Nephron progenitor cell (in vitro differentiated cells): ENCODE measurements at regions not wholly inside any gene's neighbourhood (a gene's known extent, or its start where the extent isn't known, plus 50 kb on each side); places are given as distances from the start of the nearest gene placed in this dataset.

Experiments used
- DNase-seq: peaks from one replicate; pipeline ENCODE4 v3.0.0; 2021
- H3K27ac Mint-ChIP-seq: 2 replicates; pipeline ENCODE4 v1.8.0; 2021; ENCODE audit warnings: mild to moderate bottlenecking, moderate library complexity, mixed read lengths
- H3K27me3 Mint-ChIP-seq: 2 replicates; pipeline ENCODE4 v1.8.0; 2021; ENCODE audit warnings: mild to moderate bottlenecking, low read depth, mixed read lengths; ENCODE audit not compliant: poor library complexity
- H3K36me3 Mint-ChIP-seq: 2 replicates; pipeline ENCODE4 v1.8.0; 2021; ENCODE audit warnings: low read depth, mixed read lengths
- H3K4me1 Mint-ChIP-seq: 2 replicates; pipeline ENCODE4 v1.8.0; 2021; ENCODE audit warnings: mixed read lengths
- H3K4me3 Mint-ChIP-seq: 2 replicates; pipeline ENCODE4 v1.8.0; 2021; ENCODE audit warnings: mild to moderate bottlenecking, moderate library complexity, mixed read lengths
- H3K9me3 Mint-ChIP-seq: 2 replicates; pipeline ENCODE4 v1.8.0; 2021; ENCODE audit warnings: mild to moderate bottlenecking, moderate library complexity, mixed read lengths
- TF ChIP-seq, protein P1 (sequence below): fragments of 200-600 bp; sonication (generic); IDR thresholded peaks from 2 replicates; pipeline ENCODE4 v1.5.0; 2021; ENCODE audit warnings: antibody characterized with exemption

DNA sequence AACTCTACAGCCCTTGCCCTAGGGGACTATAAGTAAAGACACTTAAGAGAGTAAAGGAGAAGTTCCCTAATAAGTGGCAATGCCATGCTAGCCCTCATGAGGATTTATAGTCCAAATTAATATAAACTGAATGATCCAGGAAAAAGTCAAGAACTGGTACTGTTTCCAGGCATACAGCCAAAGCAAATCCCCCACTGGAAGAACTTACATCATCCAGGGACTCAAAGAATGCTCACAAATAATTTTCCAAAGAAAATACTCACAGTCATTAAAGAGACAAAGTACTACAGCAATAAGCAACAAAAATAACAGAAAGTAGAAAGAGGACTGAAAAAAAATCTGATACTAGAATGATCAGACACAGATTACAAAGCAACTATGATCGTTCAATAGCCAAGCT is 79.7 kb upstream of the RAP1B start:
- H3K4me1 Mint-ChIP-seq, result no peaks in the 10 kb centered on the region
- no peak overlapping the region for H3K27ac Mint-ChIP-seq
- TF ChIP-seq, protein P1, sequence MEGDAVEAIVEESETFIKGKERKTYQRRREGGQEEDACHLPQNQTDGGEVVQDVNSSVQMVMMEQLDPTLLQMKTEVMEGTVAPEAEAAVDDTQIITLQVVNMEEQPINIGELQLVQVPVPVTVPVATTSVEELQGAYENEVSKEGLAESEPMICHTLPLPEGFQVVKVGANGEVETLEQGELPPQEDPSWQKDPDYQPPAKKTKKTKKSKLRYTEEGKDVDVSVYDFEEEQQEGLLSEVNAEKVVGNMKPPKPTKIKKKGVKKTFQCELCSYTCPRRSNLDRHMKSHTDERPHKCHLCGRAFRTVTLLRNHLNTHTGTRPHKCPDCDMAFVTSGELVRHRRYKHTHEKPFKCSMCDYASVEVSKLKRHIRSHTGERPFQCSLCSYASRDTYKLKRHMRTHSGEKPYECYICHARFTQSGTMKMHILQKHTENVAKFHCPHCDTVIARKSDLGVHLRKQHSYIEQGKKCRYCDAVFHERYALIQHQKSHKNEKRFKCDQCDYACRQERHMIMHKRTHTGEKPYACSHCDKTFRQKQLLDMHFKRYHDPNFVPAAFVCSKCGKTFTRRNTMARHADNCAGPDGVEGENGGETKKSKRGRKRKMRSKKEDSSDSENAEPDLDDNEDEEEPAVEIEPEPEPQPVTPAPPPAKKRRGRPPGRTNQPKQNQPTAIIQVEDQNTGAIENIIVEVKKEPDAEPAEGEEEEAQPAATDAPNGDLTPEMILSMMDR, result no peak
- peaks cover 7% of the 10 kb centered on the region for H3K27me3 Mint-ChIP-seq
- no peak overlapping the region for H3K4me3 Mint-ChIP-seq
- peaks cover 5% of the 10 kb centered on the region for H3K9me3 Mint-ChIP-seq
- H3K36me3 Mint-ChIP-seq, result no peaks in the 10 kb centered on the region
- no peak for DNase-seq

DNA sequence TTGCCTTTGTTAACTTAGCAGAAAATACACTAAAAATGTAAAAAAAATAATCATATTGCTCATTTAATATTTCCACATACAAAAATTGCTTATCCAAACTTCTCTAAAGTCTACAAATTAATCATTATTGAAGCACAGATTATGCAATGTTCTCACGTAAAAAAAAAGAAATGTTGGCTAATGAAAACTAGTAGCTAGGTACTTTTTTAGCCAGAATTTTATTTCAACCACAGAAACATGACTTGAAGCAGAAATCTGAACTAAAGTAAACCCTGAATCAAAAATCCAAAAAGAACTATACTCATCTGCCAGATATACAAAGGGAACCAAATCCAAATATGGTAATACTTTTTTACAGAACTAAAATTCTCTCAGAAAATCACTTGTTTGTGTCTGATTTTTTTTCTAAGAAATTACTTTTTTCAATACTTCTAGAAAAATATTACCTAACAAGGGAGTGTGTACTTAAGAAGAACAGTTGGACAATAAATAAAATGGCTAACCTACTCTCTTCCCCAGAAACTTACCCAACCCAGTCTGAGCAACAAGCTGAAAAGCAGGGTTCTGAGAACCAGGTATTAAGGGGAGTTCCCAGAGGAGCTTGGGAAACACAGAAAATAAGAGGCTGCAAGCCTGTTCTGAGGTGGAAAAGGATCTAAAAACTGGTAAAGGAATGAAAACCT is 78.4 kb upstream of the RAP1B start:
- Mint-ChIP-seq H3K9me3 (peaks cover 3% of the 10 kb centered on the region), H3K27me3 (peaks cover 7% of the 10 kb centered on the region), H3K4me1 (no peaks in the 10 kb centered on the region), H3K4me3 (no peak overlapping the region), H3K27ac (no peak overlapping the region), H3K36me3 (no peaks in the 10 kb centered on the region)
- no peak for DNase-seq
- TF ChIP-seq, protein P1, result no peak

DNA sequence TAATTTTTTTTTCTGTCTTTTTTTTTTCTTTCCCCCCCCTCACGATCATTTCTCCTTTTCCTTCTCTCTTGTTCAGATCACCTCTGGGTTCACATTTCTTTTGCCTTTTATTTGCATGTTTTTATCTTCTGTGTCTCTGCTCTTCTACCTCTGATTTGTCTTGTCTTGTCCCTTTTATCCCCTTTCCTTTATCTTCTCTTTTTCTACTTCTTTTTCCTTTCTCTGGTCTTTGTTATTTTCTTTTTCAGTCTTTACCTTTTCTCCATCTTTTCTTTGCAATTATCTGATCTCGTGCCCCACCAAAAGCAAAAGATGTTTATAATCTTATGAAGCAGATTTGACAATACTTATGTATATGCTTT is 77.8 kb upstream of the RAP1B start:
- DNase-seq, result no peak
- peaks cover 7% of the 10 kb centered on the region for H3K27me3 Mint-ChIP-seq
- H3K27ac Mint-ChIP-seq, result no peak overlapping the region
- no peaks in the 10 kb centered on the region for H3K36me3 Mint-ChIP-seq
- H3K4me1 Mint-ChIP-seq, result no peaks in the 10 kb centered on the region
- TF ChIP-seq, protein P1, result no peak
- H3K9me3 Mint-ChIP-seq, result no peaks in the 10 kb centered on the region
- H3K4me3 Mint-ChIP-seq, result no peak overlapping the region

DNA sequence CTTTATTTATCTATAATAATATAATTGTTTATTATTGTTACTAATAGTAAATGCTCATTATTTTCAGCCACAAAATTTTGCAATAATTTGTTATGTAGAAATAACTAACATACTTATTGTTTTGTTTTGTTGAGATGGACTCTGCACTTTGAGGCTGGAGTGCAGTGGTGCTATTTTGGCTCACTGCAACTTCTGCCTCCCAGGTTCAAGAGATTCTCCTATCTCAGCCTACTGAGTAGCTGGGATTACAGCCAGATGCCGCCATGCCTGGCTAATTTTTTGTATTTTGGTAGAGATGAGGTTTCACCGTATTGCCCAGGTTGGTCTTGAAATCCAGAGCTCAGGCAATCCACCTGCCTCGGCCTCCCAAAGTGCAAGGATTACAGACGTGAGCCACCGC is 76.6 kb upstream of the RAP1B start:
- Mint-ChIP-seq H3K4me3 (no peak overlapping the region), H3K27me3 (peaks cover 7% of the 10 kb centered on the region), H3K36me3 (no peaks in the 10 kb centered on the region), H3K9me3 (no peaks in the 10 kb centered on the region), H3K27ac (no peak overlapping the region), H3K4me1 (peaks cover 4% of the 10 kb centered on the region)
- TF ChIP-seq, protein P1, result no peak
- no peak for DNase-seq

DNA sequence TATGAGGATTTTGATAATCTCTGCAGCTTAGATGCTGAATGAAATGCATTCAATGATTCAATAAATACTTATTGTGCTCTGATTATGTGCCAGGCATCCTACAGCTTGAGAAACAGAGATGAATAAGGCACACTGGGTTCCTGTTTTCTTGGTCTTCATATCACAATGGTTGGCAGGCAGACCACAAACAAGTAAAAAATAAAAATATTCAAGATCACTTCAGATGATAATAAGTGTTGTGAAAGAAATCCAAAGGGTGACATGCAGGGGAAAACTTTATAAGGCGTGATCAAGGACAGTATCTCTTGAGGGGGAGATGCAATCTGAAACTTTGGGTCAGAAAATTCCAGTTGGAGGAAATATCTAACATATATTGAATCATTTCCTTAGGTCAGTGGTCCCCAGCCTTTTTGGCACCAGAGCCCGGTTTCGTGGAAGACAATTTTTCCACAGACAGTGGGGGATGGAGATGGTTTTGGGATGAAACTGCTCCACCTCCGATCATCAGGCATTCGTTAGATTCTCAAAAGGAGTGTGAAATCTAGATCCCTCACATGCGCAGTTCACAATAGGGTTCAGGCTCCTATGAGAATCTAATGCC is 73.7 kb upstream of the RAP1B start:
- H3K27me3 Mint-ChIP-seq, result peaks cover 3% of the 10 kb centered on the region
- H3K27ac Mint-ChIP-seq, result no peak overlapping the region
- H3K9me3 Mint-ChIP-seq, result peaks cover 22% of the 10 kb centered on the region
- H3K4me1 Mint-ChIP-seq, result peaks cover 4% of the 10 kb centered on the region
- TF ChIP-seq, protein P1, result no peak
- H3K36me3 Mint-ChIP-seq, result peaks cover 7% of the 10 kb centered on the region
- H3K4me3 Mint-ChIP-seq, result no peak overlapping the region
- DNase-seq, result no peak

DNA sequence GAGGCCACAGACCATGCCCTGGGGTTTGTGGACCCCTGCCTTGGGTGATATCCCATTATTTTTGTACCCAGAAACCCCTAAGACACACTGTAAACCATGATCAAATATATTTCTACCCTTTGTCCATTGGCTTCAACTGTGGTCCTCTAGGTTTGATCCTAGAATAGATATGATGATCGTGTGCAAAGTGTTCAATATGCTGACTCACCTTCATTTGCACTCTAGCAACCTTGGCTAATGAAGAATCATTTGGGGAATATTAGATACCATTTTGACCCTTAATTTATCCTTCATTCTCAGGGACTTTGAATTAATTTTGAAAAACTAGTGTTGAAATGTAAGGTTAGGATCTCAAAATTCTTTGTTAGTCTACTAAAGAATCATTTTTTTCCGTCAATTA is 73.1 kb upstream of the RAP1B start:
- H3K4me3 Mint-ChIP-seq, result no peak overlapping the region
- H3K27me3 Mint-ChIP-seq, result peaks cover 3% of the 10 kb centered on the region
- no peak for DNase-seq
- TF ChIP-seq, protein P1, result no peak
- peaks cover 4% of the 10 kb centered on the region for H3K4me1 Mint-ChIP-seq
- H3K27ac Mint-ChIP-seq, result no peak overlapping the region
- H3K9me3 Mint-ChIP-seq, result peaks cover 22% of the 10 kb centered on the region
- peaks cover 7% of the 10 kb centered on the region for H3K36me3 Mint-ChIP-seq
